NCI-H526 treated with DMSO at 0.1 percent for 48 hours (cell line): ENCODE measurements at regions not wholly inside any gene's neighbourhood (a gene's known extent, or its start where the extent isn't known, plus 50 kb on each side); places are given as distances from the start of the nearest gene placed in this dataset.
A peak's percentile ranks its signal among the peaks of the same experiment; 100 is the strongest.

Experiments used
- DNase-seq: peaks from one replicate; lab custom pipeline; 2025; lab: John Stamatoyannopoulos, UW

- DNase-seq, result no peak
Observed at GRCh38 chr21:15526798-15527197, 203.0 kb upstream of the USP25 start.

GRCh38 chr21:15528346-15528745 lies 201.4 kb upstream of the USP25 start:
- DNase-seq, result no peak

- DNase-seq, result no peak
Observed at GRCh38 chr21:15531986-15532385, 197.8 kb upstream of the USP25 start.

GRCh38 chr21:15533618-15534017 lies 196.2 kb upstream of the USP25 start:
- DNase-seq, result no peak

- DNase-seq, result no peak
Observed at GRCh38 chr21:15534450-15534886, 195.3 kb upstream of the USP25 start.

GRCh38 chr21:15539376-15539775 lies 190.4 kb upstream of the USP25 start:
- no peak for DNase-seq

- no peak for DNase-seq
Observed at GRCh38 chr21:15543473-15543872, 186.3 kb upstream of the USP25 start.

- no peak for DNase-seq
Observed at GRCh38 chr21:15549671-15550070, 180.1 kb upstream of the USP25 start.

GRCh38 chr21:15552914-15553494 lies 176.8 kb upstream of the USP25 start:
- DNase-seq, result no peak

- DNase-seq, result no peak
Observed at GRCh38 chr21:15557925-15558324, 171.9 kb upstream of the USP25 start.

- no peak for DNase-seq
Observed at GRCh38 chr21:15558884-15559283, 170.9 kb upstream of the USP25 start.

- DNase-seq, result no peak
Observed at GRCh38 chr21:15559660-15560059, 170.1 kb upstream of the USP25 start.

GRCh38 chr21:15560383-15561056 lies 169.3 kb upstream of the USP25 start:
- no peak for DNase-seq

GRCh38 chr21:15562748-15563147 lies 167.0 kb upstream of the USP25 start:
- DNase-seq, result no peak

- no peak for DNase-seq
Observed at GRCh38 chr21:15564907-15565306, 164.9 kb upstream of the USP25 start.

GRCh38 chr21:15566703-15567102 lies 163.1 kb upstream of the USP25 start:
- DNase-seq, result no peak

- no peak for DNase-seq
Observed at GRCh38 chr21:15567191-15567590, 162.6 kb upstream of the USP25 start.

- DNase-seq, result no peak
Observed at GRCh38 chr21:15568516-15568915, 161.3 kb upstream of the USP25 start.

GRCh38 chr21:15586752-15587427 lies 142.9 kb upstream of the USP25 start:
- no peak for DNase-seq

GRCh38 chr21:15592271-15592860 lies 137.4 kb upstream of the USP25 start:
- peak; percentile 48 for DNase-seq

- no peak for DNase-seq
Observed at GRCh38 chr21:15592957-15593356, 136.8 kb upstream of the USP25 start.

- DNase-seq, result no peak
Observed at GRCh38 chr21:15601390-15601789, 128.4 kb upstream of the USP25 start.

GRCh38 chr21:15604413-15604812 lies 125.4 kb upstream of the USP25 start:
- no peak for DNase-seq
